H9 (cell line): ENCODE measurements at regions not wholly inside any gene's neighbourhood (a gene's known extent, or its start where the extent isn't known, plus 50 kb on each side); places are given as distances from the start of the nearest gene placed in this dataset.

ENCODE experiments used
- DNase-seq: peaks from one replicate; pipeline ENCODE4 v3.0.0-alpha.2; 2017
- H2AFZ ChIP-seq: one replicate; pipeline ENCODE4 v1.6.1; 2013; ENCODE audit warnings: mild to moderate bottlenecking, low read length, control low read depth, moderate library complexity
- H2AK5ac ChIP-seq: 2 replicates; pipeline ENCODE4 v1.6.1; 2013; ENCODE audit warnings: low read length, control low read depth, mixed read lengths; ENCODE audit not compliant: insufficient read length
- H2BK120ac ChIP-seq: one replicate; pipeline ENCODE4 v1.6.1; 2013; ENCODE audit warnings: low read depth, mild to moderate bottlenecking, low read length, control low read depth, inconsistent platforms; ENCODE audit not compliant: poor library complexity, severe bottlenecking
- H2BK12ac ChIP-seq: 2 replicates; pipeline ENCODE4 v1.6.1; 2013; ENCODE audit warnings: low read length, control low read depth, mixed read lengths, low read depth; ENCODE audit not compliant: insufficient read length
- H2BK15ac ChIP-seq: 2 replicates; pipeline ENCODE4 v1.6.1; 2013; ENCODE audit warnings: low read depth, low read length, control low read depth
- H2BK20ac ChIP-seq: one replicate; pipeline ENCODE4 v1.6.1; 2013; ENCODE audit warnings: low read depth, mild to moderate bottlenecking, low read length, control low read depth, inconsistent platforms; ENCODE audit not compliant: poor library complexity, severe bottlenecking
- H2BK5ac ChIP-seq: 2 replicates; pipeline ENCODE4 v1.6.1; 2013; ENCODE audit warnings: low read length, control low read depth, mixed read lengths; ENCODE audit not compliant: insufficient read length
- H3K14ac ChIP-seq: 2 replicates; pipeline ENCODE4 v1.6.1; 2013; ENCODE audit warnings: low read length, control low read depth; ENCODE audit not compliant: insufficient read depth
- H3K18ac ChIP-seq: 2 replicates; pipeline ENCODE4 v1.6.1; 2013; ENCODE audit warnings: low read depth, mild to moderate bottlenecking, mixed read lengths, low read length, control low read depth; ENCODE audit not compliant: insufficient read length
- H3K23ac ChIP-seq: 2 replicates; pipeline ENCODE4 v1.6.1; 2013; ENCODE audit warnings: low read length, control low read depth, mixed read lengths, low read depth; ENCODE audit not compliant: insufficient read length
- H3K23me2 ChIP-seq: 2 replicates; pipeline ENCODE4 v1.6.1; 2013; ENCODE audit warnings: low read depth, mild to moderate bottlenecking, mixed read lengths, low read length, control low read depth; ENCODE audit not compliant: insufficient read length, poor library complexity, severe bottlenecking
- H3K27ac ChIP-seq: 2 replicates; pipeline ENCODE4 v1.5.1; 2013; ENCODE audit warnings: low read length, control low read depth, mixed read lengths, low read depth; ENCODE audit not compliant: insufficient read length
- H3K27me3 ChIP-seq: 2 replicates; pipeline ENCODE4 v1.6.1; 2013; ENCODE audit warnings: low read length, control low read depth, inconsistent platforms; ENCODE audit not compliant: insufficient read depth
- H3K4ac ChIP-seq: 2 replicates; pipeline ENCODE4 v1.6.1; 2013; ENCODE audit warnings: low read depth, mild to moderate bottlenecking, control low read depth, inconsistent platforms, low read length, moderate library complexity
- H3K4me1 ChIP-seq: 2 replicates; pipeline ENCODE4 v1.6.1; 2013; ENCODE audit warnings: low read length, control low read depth, inconsistent platforms; ENCODE audit not compliant: insufficient read depth
- H3K4me2 ChIP-seq: 2 replicates; pipeline ENCODE4 v1.6.1; 2013; ENCODE audit warnings: low read length, control low read depth, mixed read lengths; ENCODE audit not compliant: insufficient read length, insufficient read depth
- H3K56ac ChIP-seq: 2 replicates; pipeline ENCODE4 v1.6.1; 2013; ENCODE audit warnings: low read depth, mild to moderate bottlenecking, mixed read lengths, low read length, control low read depth; ENCODE audit not compliant: insufficient read length
- H3K79me1 ChIP-seq: 2 replicates; pipeline ENCODE4 v1.6.1; 2013; ENCODE audit warnings: low read depth, mild to moderate bottlenecking, moderate library complexity, low read length, control low read depth, inconsistent platforms; ENCODE audit not compliant: insufficient read depth, poor library complexity, severe bottlenecking
- H3K79me2 ChIP-seq: 2 replicates; pipeline ENCODE4 v1.6.1; 2013; ENCODE audit warnings: low read length, control low read depth, inconsistent platforms; ENCODE audit not compliant: insufficient read depth
- H3K9ac ChIP-seq: 2 replicates; pipeline ENCODE4 v1.6.1; 2013; ENCODE audit warnings: low read length, control low read depth, mixed read lengths; ENCODE audit not compliant: insufficient read length; ENCODE audit errors: extremely low read depth
- H3K9me3 ChIP-seq: one replicate; pipeline ENCODE4 v1.6.1; 2013; ENCODE audit warnings: low read depth, low read length, inconsistent platforms; ENCODE audit not compliant: control insufficient read depth
- H3T11ph ChIP-seq: one replicate; pipeline ENCODE4 v1.6.1; 2013; ENCODE audit warnings: mild to moderate bottlenecking, low read length, control low read depth, inconsistent platforms
- H4K20me1 ChIP-seq: one replicate; pipeline ENCODE4 v1.6.1; 2013; ENCODE audit not compliant: control insufficient read depth, insufficient read length, insufficient read depth
- H4K5ac ChIP-seq: 2 replicates; pipeline ENCODE4 v1.6.1; 2013; ENCODE audit warnings: low read depth, mild to moderate bottlenecking, mixed read lengths, low read length, control low read depth; ENCODE audit not compliant: insufficient read length
- H4K8ac ChIP-seq: replicated peaks from 2 replicates; pipeline ENCODE4 v1.6.1; 2013; ENCODE audit warnings: low read length, control low read depth, mixed read lengths, low read depth; ENCODE audit not compliant: insufficient read length
- H4K91ac ChIP-seq: 2 replicates; pipeline ENCODE4 v1.6.1; 2013; ENCODE audit warnings: low read depth, mild to moderate bottlenecking, moderate library complexity, mixed read lengths, low read length, control low read depth; ENCODE audit not compliant: insufficient read length
- H3K27ac Mint-ChIP-seq, 3 experiments: 2 replicates in 2 of 3; 3 replicates in 1 of 3; pipeline ENCODE4 v1.8.0; 2020 to 2021; ENCODE audit warnings: mixed read lengths in 3 of 3, mild to moderate bottlenecking in 1 of 3, moderate library complexity in 1 of 3
- H3K27me3 Mint-ChIP-seq: 2 replicates; pipeline ENCODE4 v1.8.0; 2021; ENCODE audit warnings: low read depth, mild to moderate bottlenecking, moderate library complexity, mixed read lengths
- H3K36me3 Mint-ChIP-seq, 3 experiments: 2 replicates in 2 of 3; 3 replicates in 1 of 3; pipeline ENCODE4 v1.8.0; 2020 to 2021; ENCODE audit warnings: low read depth in 3 of 3, mixed read lengths in 3 of 3; ENCODE audit not compliant: insufficient read depth in 1 of 3
- H3K4me1 Mint-ChIP-seq, 2 experiments: 2 replicates each; pipeline ENCODE4 v1.8.0; 2020; ENCODE audit warnings: mixed read lengths in 2 of 2
- H3K4me3 Mint-ChIP-seq, 2 experiments: 2 replicates in 1 of 2; 3 replicates in 1 of 2; pipeline ENCODE4 v1.8.0; 2020 to 2021; ENCODE audit warnings: mild to moderate bottlenecking in 2 of 2, mixed read lengths in 2 of 2, moderate library complexity in 1 of 2
- H3K9me3 Mint-ChIP-seq, 2 experiments: 2 replicates in 1 of 2; 3 replicates in 1 of 2; pipeline ENCODE4 v1.8.0; 2020; ENCODE audit warnings: mild to moderate bottlenecking in 2 of 2, mixed read lengths in 2 of 2, moderate library complexity in 1 of 2
- CTCF ChIP-seq: fragments of 200-600 bp; sonication (generic); conservative IDR thresholded peaks from 3 replicates; pipeline ENCODE4 v1.8.0; 2021; ENCODE audit warnings: antibody characterized with exemption, mild to moderate bottlenecking
- WGBS: extraction: QIAGEN DNeasy Blood & Tissue Kit; methylation state at CpG from one replicate; pipeline ENCODE4 v1.1.7; 2013; ENCODE audit warnings: missing lambda C conversion rate, low lambda C conversion rate, mixed read lengths; ENCODE audit not compliant: insufficient read length; ENCODE audit errors: extremely low coverage; 5-methylcytosine and 5-hydroxymethylcytosine counted together

GRCh38 chr11:67732045-67732787, 57.8 kb upstream of the ALDH3B2 start:
- Histone ChIP-seq H2AK5ac (no peak overlapping the region), H3K56ac (no peak overlapping the region), H2AFZ (peak overlapping the region; percentile 32), H3K14ac (no peak overlapping the region), H3K4me2 (peak overlapping the region; percentile 9), H3T11ph (no peak overlapping the region), H3K9ac (no peak overlapping the region), H3K27ac (no peak overlapping the region), H2BK15ac (no peak overlapping the region), H3K23ac (no peak overlapping the region), H3K23me2 (peaks cover 3% of the 10 kb centered on the region), H3K18ac (no peak overlapping the region), H4K91ac (no peak overlapping the region), H2BK20ac (no peak overlapping the region), H3K9me3 (no peaks in the 10 kb centered on the region), H3K4ac (no peak overlapping the region), H3K79me2 (no peaks in the 10 kb centered on the region), H4K8ac (no peak overlapping the region), H3K27me3 (no peaks in the 10 kb centered on the region), H2BK120ac (no peak overlapping the region), H4K5ac (no peak overlapping the region), H2BK5ac (no peak overlapping the region), H4K20me1 (no peaks in the 10 kb centered on the region), H3K79me1 (no peaks in the 10 kb centered on the region), H3K4me1 (no peaks in the 10 kb centered on the region), H2BK12ac (no peak overlapping the region)
- H3K9me3 Mint-ChIP-seq, result no peaks in the 10 kb centered on the region; a peak in 1 of 5 replicates
- no CpG with 5 or more reads among the region's 42 CpGs for WGBS
- no peak overlapping the region for H3K27ac Mint-ChIP-seq
- peaks cover 30 to 33% of the 10 kb centered on the region in 2 experiments for H3K4me1 Mint-ChIP-seq
- peak overlapping the region in 1 of 2 experiments; percentile 59; a peak in 2 of 5 replicates for H3K4me3 Mint-ChIP-seq
- H3K27me3 Mint-ChIP-seq, result peaks cover 10% of the 10 kb centered on the region
- DNase-seq, result peak; percentile 45
- H3K36me3 Mint-ChIP-seq, result no peaks in the 10 kb centered on the region
- peak; percentile 69 for TF ChIP-seq CTCF
